GM23338 (cell line): ENCODE measurements at regions not wholly inside any gene's neighbourhood (a gene's known extent, or its start where the extent isn't known, plus 50 kb on each side); places are given as distances from the start of the nearest gene placed in this dataset.

Experiments used
- ATAC-seq: fragments of 200-7000 bp; cut with Tn5 transposase; 3 replicates; pipeline ENCODE4 v1.9.1; 2020
- DNase-seq: peaks from one replicate; pipeline ENCODE4 v3.0.0-alpha.2; 2015; ENCODE audit warnings: low spot score
- H2AFZ ChIP-seq: fragments of 200-600 bp; sonication (generic); 2 replicates; pipeline ENCODE4 v1.8.0; 2016; ENCODE audit warnings: antibody characterized with exemption, mild to moderate bottlenecking, moderate library complexity
- H3F3A ChIP-seq: fragments of 200-600 bp; sonication (generic); replicated peaks from 2 replicates; pipeline ENCODE4 v1.8.0; 2017; ENCODE audit warnings: antibody characterized with exemption, mixed run types, low read depth
- H3K27ac ChIP-seq: fragments of 200-600 bp; sonication (generic); 2 replicates; pipeline ENCODE4 v1.6.1; 2016; ENCODE audit warnings: low read depth
- H3K27me3 ChIP-seq: fragments of 200-600 bp; sonication (generic); 2 replicates; pipeline ENCODE4 v1.8.0; 2016; ENCODE audit warnings: mild to moderate bottlenecking, mixed run types, moderate library complexity; ENCODE audit not compliant: insufficient read depth
- H3K36me3 ChIP-seq: fragments of 200-600 bp; sonication (generic); 2 replicates; pipeline ENCODE4 v1.8.0; 2016; ENCODE audit warnings: mild to moderate bottlenecking; ENCODE audit not compliant: insufficient read depth
- H3K4me1 ChIP-seq: fragments of 200-600 bp; sonication (generic); 2 replicates; pipeline ENCODE4 v1.8.0; 2016; ENCODE audit warnings: mild to moderate bottlenecking, moderate library complexity; ENCODE audit not compliant: insufficient read depth
- H3K4me2 ChIP-seq: fragments of 200-600 bp; sonication (generic); 2 replicates; pipeline ENCODE4 v1.7.1; 2017; ENCODE audit warnings: mixed run types
- H3K4me3 ChIP-seq: fragments of 200-600 bp; sonication (generic); 2 replicates; pipeline ENCODE4 v1.6.1; 2016; ENCODE audit warnings: mixed run types
- H3K79me2 ChIP-seq: fragments of 200-600 bp; sonication (generic); replicated peaks from 2 replicates; pipeline ENCODE4 v1.8.0; 2017; ENCODE audit warnings: mild to moderate bottlenecking; ENCODE audit not compliant: insufficient read depth
- H3K9me2 ChIP-seq: fragments of 200-600 bp; sonication (generic); 2 replicates; pipeline ENCODE4 v1.8.0; 2017; ENCODE audit not compliant: insufficient read depth
- H4K20me1 ChIP-seq: fragments of 200-600 bp; sonication (generic); replicated peaks from 2 replicates; pipeline ENCODE4 v1.8.0; 2017; ENCODE audit warnings: mild to moderate bottlenecking; ENCODE audit not compliant: insufficient read depth
- H3K27ac Mint-ChIP-seq: 2 replicates; pipeline ENCODE4 v1.8.0; 2020; ENCODE audit warnings: inconsistent platforms, mild to moderate bottlenecking, moderate library complexity, mixed read lengths
- H3K27me3 Mint-ChIP-seq: 3 replicates; pipeline ENCODE4 v1.8.0; 2022; ENCODE audit warnings: low read depth, mild to moderate bottlenecking, moderate library complexity, mixed read lengths, inconsistent platforms; ENCODE audit not compliant: insufficient read depth, poor library complexity
- H3K36me3 Mint-ChIP-seq: 3 replicates; pipeline ENCODE4 v1.8.0; 2021; ENCODE audit warnings: low read depth, mild to moderate bottlenecking, inconsistent platforms, moderate library complexity, mixed read lengths
- H3K4me1 Mint-ChIP-seq: 3 replicates; pipeline ENCODE4 v1.8.0; 2020; ENCODE audit warnings: mild to moderate bottlenecking, inconsistent platforms, mixed read lengths
- H3K4me3 Mint-ChIP-seq: 3 replicates; pipeline ENCODE4 v1.8.0; 2021; ENCODE audit warnings: moderate library complexity, mild to moderate bottlenecking, inconsistent platforms, mixed read lengths
- H3K9me3 Mint-ChIP-seq: 3 replicates; pipeline ENCODE4 v1.8.0; 2020; ENCODE audit warnings: moderate library complexity, mild to moderate bottlenecking, inconsistent platforms, mixed read lengths
- CREB1 ChIP-seq: fragments of 250-450 bp; sonication (Bioruptor Pico); IDR thresholded peaks from 2 replicates; pipeline ENCODE4 v1.5.0; 2020; ENCODE audit warnings: low read depth, mild to moderate bottlenecking, moderate library complexity
- CTCF ChIP-seq, 2 experiments: fragments of 200-600 bp in 1 of 2; sonication (generic) in 1 of 2; conservative IDR thresholded peaks; 2 replicates each; pipeline versions ENCODE4 v1.5.1 to v1.6.1; 2016 to 2017; ENCODE audit warnings: antibody characterized with exemption in 2 of 2, low read depth in 2 of 2, mild to moderate bottlenecking in 2 of 2, moderate library complexity in 1 of 2
- EZH2 ChIP-seq: fragments of 200-600 bp; sonication (generic); IDR thresholded peaks from one replicate; pipeline ENCODE4 v1.8.0; 2017; ENCODE audit warnings: antibody characterized with exemption, mild to moderate bottlenecking, low read depth; ENCODE audit not compliant: unreplicated experiment
- EZH2phosphoT487 ChIP-seq: fragments of 200-600 bp; sonication (generic); IDR thresholded peaks from one replicate; pipeline ENCODE4 v1.8.1; 2018; ENCODE audit warnings: antibody characterized with exemption; ENCODE audit not compliant: unreplicated experiment
- NANOG ChIP-seq: IDR thresholded peaks from 2 replicates; pipeline ENCODE4 v1.6.1; 2016; ENCODE audit warnings: antibody characterized with exemption, borderline replicate concordance
- POLR2AphosphoS5 ChIP-seq: IDR thresholded peaks from 2 replicates; pipeline ENCODE4 v1.6.1; 2016; ENCODE audit warnings: antibody characterized with exemption, low read depth
- ZNF331 ChIP-seq: fragments of 250-450 bp; sonication (Bioruptor Pico); IDR thresholded peaks from 2 replicates; pipeline ENCODE4 v1.5.0; 2020; ENCODE audit warnings: low read depth, mild to moderate bottlenecking, moderate library complexity
- ZNF462 ChIP-seq: fragments of 250-450 bp; sonication (Bioruptor Pico); IDR thresholded peaks from 2 replicates; pipeline ENCODE4 v1.5.0; 2020; ENCODE audit warnings: mild to moderate bottlenecking, moderate library complexity

GRCh38 chr7:52695973-52696595 is 339.3 kb upstream of the POM121L12 start (continued):
- no peak for TF ChIP-seq EZH2phosphoT487
- TF ChIP-seq NANOG, result no peak
- TF ChIP-seq CTCF (conservative IDR thresholded peaks at IDR 0.05; ENCODE audit: low read depth in 2 of 2), result no peak
- no peak for TF ChIP-seq ZNF331 (CRISPR knock-in tag)
- no peak for TF ChIP-seq EZH2
- no peak for TF ChIP-seq CREB1 (CRISPR knock-in tag)
- TF ChIP-seq POLR2AphosphoS5, result no peak

GRCh38 chr7:52691257-52691656 is 344.2 kb upstream of the POM121L12 start:
- Mint-ChIP-seq H3K36me3 (no peaks in the 10 kb centered on the region), H3K9me3 (no peaks in the 10 kb centered on the region), H3K27me3 (no peaks in the 10 kb centered on the region), H3K4me1 (peaks cover 16% of the 10 kb centered on the region; the same call in 2 of the 3 replicates), H3K4me3 (no peak overlapping the region), H3K27ac (no peak overlapping the region)
- DNase-seq (no peak), ATAC-seq (no peak)
- no peak overlapping the region for H3K27ac ChIP-seq
- H3K4me3 ChIP-seq, result no peak overlapping the region
- H4K20me1 ChIP-seq, result no peaks in the 10 kb centered on the region
- H2AFZ ChIP-seq, result no peak overlapping the region
- H3K36me3 ChIP-seq, result no peaks in the 10 kb centered on the region
- H3K4me2 ChIP-seq, result no peak overlapping the region
- H3K4me1 ChIP-seq, result peaks cover 7% of the 10 kb centered on the region; the same call in 1 of the 2 replicates
- TF ChIP-seq CREB1 (CRISPR knock-in tag), result no peak
- no peaks in the 10 kb centered on the region for H3F3A ChIP-seq
- peaks cover 9% of the 10 kb centered on the region; the same call in 1 of the 2 replicates for H3K9me2 ChIP-seq
- H3K27me3 ChIP-seq, result no peaks in the 10 kb centered on the region
- no peaks in the 10 kb centered on the region for H3K79me2 ChIP-seq

- Mint-ChIP-seq H3K36me3 (no peaks in the 10 kb centered on the region), H3K27me3 (no peaks in the 10 kb centered on the region), H3K27ac (no peak overlapping the region), H3K4me1 (peaks cover 7% of the 10 kb centered on the region; the same call in 1 of the 3 replicates), H3K9me3 (no peaks in the 10 kb centered on the region), H3K4me3 (no peak overlapping the region)
- Histone ChIP-seq H3K27ac (no peak overlapping the region), H3K4me3 (no peak overlapping the region), H2AFZ (no peak overlapping the region), H4K20me1 (no peaks in the 10 kb centered on the region), H3K27me3 (no peaks in the 10 kb centered on the region), H3K36me3 (no peaks in the 10 kb centered on the region), H3K4me1 (no peaks in the 10 kb centered on the region; the same call in 1 of the 2 replicates), H3K79me2 (no peaks in the 10 kb centered on the region), H3K4me2 (no peak overlapping the region), H3K9me2 (peaks cover 9% of the 10 kb centered on the region; the same call in 1 of the 2 replicates), H3F3A (no peaks in the 10 kb centered on the region)
- no peak for ATAC-seq
- peak; percentile 25 for DNase-seq
- TF ChIP-seq ZNF462 (CRISPR knock-in tag), result no peak
These were observed 345.5 kb upstream of the POM121L12 start for GRCh38 chr7:52689912-52690311.
